ENCODE measurements at regions not wholly inside any gene's neighbourhood (a gene's known extent, or its start where the extent isn't known, plus 50 kb on each side); places are given as distances from the start of the nearest gene placed in this dataset.

DNA sequence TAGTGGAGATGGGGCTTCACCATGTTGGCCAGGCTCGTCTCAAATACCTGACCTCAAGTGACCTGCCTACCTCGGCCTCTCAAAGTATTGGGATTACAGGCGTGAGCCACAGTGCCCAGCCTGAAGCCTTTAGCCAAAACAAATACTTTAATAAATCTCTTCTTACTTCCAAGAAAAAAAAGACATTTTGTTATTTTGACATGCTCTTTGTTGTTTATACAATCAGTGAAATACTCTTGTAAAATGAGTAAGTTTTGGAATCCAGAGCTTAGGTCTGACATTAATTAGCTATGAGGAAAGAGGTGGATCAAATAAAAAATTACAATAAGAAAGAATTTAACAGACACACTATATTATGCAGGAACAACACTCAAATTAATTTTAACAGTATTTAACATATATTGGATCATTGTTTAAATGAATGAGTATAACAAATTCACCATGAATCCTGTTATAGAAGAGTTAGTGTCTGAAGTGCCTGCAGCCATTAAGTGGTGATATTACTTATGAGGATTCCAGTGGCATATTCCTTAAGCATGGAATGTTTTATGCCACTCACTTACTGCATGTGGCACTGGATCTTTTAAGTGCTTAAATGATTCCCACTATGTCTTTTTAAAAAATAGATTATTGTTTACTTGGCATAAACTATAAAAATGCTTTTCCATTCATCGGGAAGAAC lies 260.1 kb upstream of the GIMD1 start:
- TF ChIP-seq SIN3A (IDR thresholded peaks at IDR 0.05; ENCODE audit: low read depth, low read length) (no peak), ZNF274 (IDR thresholded peaks at IDR 0.05; ENCODE audit: insufficient read depth, insufficient read length) (no peak), CREB1 (IDR thresholded peaks at IDR 0.05; ENCODE audit: low read depth) (no peak), POLR2A (IDR thresholded peaks at IDR 0.05; ENCODE audit: low read depth, low read length) (no peak), NFYB (IDR thresholded peaks at IDR 0.05; ENCODE audit: insufficient read depth, low read depth, low read length) (no peak), SP1 (IDR thresholded peaks at IDR 0.05; ENCODE audit: low read depth, low read length) (no peak), EZH2 (IDR thresholded peaks at IDR 0.05; ENCODE audit: borderline replicate concordance, control insufficient read depth, low read depth, low read length) (no peak)
- TF ChIP-seq, protein P1, sequence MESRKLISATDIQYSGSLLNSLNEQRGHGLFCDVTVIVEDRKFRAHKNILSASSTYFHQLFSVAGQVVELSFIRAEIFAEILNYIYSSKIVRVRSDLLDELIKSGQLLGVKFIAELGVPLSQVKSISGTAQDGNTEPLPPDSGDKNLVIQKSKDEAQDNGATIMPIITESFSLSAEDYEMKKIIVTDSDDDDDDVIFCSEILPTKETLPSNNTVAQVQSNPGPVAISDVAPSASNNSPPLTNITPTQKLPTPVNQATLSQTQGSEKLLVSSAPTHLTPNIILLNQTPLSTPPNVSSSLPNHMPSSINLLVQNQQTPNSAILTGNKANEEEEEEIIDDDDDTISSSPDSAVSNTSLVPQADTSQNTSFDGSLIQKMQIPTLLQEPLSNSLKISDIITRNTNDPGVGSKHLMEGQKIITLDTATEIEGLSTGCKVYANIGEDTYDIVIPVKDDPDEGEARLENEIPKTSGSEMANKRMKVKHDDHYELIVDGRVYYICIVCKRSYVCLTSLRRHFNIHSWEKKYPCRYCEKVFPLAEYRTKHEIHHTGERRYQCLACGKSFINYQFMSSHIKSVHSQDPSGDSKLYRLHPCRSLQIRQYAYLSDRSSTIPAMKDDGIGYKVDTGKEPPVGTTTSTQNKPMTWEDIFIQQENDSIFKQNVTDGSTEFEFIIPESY (IDR thresholded peaks at IDR 0.05) = no peak
- TF ChIP-seq, protein P2, sequence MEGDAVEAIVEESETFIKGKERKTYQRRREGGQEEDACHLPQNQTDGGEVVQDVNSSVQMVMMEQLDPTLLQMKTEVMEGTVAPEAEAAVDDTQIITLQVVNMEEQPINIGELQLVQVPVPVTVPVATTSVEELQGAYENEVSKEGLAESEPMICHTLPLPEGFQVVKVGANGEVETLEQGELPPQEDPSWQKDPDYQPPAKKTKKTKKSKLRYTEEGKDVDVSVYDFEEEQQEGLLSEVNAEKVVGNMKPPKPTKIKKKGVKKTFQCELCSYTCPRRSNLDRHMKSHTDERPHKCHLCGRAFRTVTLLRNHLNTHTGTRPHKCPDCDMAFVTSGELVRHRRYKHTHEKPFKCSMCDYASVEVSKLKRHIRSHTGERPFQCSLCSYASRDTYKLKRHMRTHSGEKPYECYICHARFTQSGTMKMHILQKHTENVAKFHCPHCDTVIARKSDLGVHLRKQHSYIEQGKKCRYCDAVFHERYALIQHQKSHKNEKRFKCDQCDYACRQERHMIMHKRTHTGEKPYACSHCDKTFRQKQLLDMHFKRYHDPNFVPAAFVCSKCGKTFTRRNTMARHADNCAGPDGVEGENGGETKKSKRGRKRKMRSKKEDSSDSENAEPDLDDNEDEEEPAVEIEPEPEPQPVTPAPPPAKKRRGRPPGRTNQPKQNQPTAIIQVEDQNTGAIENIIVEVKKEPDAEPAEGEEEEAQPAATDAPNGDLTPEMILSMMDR (IDR thresholded peaks at IDR 0.05 in 2 of 3, conservative IDR thresholded peaks at IDR 0.05 in 1 of 3; ENCODE audit: control insufficient read depth in 2 of 3, extremely low read depth in 1 of 3, insufficient read depth in 1 of 3, low read depth in 3 of 3, low read length in 3 of 3) = no peak
- TF ChIP-seq, protein P3, sequence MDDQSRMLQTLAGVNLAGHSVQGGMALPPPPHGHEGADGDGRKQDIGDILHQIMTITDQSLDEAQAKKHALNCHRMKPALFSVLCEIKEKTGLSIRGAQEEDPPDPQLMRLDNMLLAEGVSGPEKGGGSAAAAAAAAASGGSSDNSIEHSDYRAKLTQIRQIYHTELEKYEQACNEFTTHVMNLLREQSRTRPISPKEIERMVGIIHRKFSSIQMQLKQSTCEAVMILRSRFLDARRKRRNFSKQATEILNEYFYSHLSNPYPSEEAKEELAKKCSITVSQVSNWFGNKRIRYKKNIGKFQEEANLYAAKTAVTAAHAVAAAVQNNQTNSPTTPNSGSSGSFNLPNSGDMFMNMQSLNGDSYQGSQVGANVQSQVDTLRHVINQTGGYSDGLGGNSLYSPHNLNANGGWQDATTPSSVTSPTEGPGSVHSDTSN (IDR thresholded peaks at IDR 0.05; ENCODE audit: insufficient replicate concordance, low read depth, low read length) = no peak
- TF ChIP-seq, protein P4, sequence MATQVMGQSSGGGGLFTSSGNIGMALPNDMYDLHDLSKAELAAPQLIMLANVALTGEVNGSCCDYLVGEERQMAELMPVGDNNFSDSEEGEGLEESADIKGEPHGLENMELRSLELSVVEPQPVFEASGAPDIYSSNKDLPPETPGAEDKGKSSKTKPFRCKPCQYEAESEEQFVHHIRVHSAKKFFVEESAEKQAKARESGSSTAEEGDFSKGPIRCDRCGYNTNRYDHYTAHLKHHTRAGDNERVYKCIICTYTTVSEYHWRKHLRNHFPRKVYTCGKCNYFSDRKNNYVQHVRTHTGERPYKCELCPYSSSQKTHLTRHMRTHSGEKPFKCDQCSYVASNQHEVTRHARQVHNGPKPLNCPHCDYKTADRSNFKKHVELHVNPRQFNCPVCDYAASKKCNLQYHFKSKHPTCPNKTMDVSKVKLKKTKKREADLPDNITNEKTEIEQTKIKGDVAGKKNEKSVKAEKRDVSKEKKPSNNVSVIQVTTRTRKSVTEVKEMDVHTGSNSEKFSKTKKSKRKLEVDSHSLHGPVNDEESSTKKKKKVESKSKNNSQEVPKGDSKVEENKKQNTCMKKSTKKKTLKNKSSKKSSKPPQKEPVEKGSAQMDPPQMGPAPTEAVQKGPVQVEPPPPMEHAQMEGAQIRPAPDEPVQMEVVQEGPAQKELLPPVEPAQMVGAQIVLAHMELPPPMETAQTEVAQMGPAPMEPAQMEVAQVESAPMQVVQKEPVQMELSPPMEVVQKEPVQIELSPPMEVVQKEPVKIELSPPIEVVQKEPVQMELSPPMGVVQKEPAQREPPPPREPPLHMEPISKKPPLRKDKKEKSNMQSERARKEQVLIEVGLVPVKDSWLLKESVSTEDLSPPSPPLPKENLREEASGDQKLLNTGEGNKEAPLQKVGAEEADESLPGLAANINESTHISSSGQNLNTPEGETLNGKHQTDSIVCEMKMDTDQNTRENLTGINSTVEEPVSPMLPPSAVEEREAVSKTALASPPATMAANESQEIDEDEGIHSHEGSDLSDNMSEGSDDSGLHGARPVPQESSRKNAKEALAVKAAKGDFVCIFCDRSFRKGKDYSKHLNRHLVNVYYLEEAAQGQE (IDR thresholded peaks at IDR 0.05; ENCODE audit: low read depth, low read length) = no peak
- TF ChIP-seq, protein P5, sequence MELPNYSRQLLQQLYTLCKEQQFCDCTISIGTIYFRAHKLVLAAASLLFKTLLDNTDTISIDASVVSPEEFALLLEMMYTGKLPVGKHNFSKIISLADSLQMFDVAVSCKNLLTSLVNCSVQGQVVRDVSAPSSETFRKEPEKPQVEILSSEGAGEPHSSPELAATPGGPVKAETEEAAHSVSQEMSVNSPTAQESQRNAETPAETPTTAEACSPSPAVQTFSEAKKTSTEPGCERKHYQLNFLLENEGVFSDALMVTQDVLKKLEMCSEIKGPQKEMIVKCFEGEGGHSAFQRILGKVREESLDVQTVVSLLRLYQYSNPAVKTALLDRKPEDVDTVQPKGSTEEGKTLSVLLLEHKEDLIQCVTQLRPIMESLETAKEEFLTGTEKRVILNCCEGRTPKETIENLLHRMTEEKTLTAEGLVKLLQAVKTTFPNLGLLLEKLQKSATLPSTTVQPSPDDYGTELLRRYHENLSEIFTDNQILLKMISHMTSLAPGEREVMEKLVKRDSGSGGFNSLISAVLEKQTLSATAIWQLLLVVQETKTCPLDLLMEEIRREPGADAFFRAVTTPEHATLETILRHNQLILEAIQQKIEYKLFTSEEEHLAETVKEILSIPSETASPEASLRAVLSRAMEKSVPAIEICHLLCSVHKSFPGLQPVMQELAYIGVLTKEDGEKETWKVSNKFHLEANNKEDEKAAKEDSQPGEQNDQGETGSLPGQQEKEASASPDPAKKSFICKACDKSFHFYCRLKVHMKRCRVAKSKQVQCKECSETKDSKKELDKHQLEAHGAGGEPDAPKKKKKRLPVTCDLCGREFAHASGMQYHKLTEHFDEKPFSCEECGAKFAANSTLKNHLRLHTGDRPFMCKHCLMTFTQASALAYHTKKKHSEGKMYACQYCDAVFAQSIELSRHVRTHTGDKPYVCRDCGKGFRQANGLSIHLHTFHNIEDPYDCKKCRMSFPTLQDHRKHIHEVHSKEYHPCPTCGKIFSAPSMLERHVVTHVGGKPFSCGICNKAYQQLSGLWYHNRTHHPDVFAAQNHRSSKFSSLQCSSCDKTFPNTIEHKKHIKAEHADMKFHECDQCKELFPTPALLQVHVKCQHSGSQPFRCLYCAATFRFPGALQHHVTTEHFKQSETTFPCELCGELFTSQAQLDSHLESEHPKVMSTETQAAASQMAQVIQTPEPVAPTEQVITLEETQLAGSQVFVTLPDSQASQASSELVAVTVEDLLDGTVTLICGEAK (IDR thresholded peaks at IDR 0.05; ENCODE audit: borderline replicate concordance) = no peak
